ENCODE measurements at regions not wholly inside any gene's neighbourhood (a gene's known extent, or its start where the extent isn't known, plus 50 kb on each side); places are given as distances from the start of the nearest gene placed in this dataset.

GRCh38 chr17:5757314-5757907 lies 173.1 kb upstream of the NLRP1 start:
- Histone ChIP-seq H2AFZ (ENCODE audit: low read length) (no peak overlapping the region), H3F3A (ENCODE audit: insufficient read depth, low read length) (no peaks in the 10 kb centered on the region), H3K9me2 (replicated peaks; ENCODE audit: insufficient read depth, low read length) (no peaks in the 10 kb centered on the region), H3K27ac (ENCODE audit: low read length) (no peak overlapping the region), H3K4me3 (ENCODE audit: low read length) (no peak overlapping the region), H3K79me2 (ENCODE audit: low read length) (no peaks in the 10 kb centered on the region), H3K4me1 (ENCODE audit: low read length) (no peaks in the 10 kb centered on the region), H3K27me3 (replicated peaks; ENCODE audit: insufficient read depth, low read length) (no peaks in the 10 kb centered on the region; the same call in 1 of the 2 replicates), H3K4me2 (ENCODE audit: low read depth, low read length) (no peak overlapping the region), H3K36me3 (replicated peaks; ENCODE audit: insufficient read depth, low read length) (no peaks in the 10 kb centered on the region), H3K9ac (ENCODE audit: low read length) (no peak overlapping the region), H3K9me3 (replicated peaks; ENCODE audit: insufficient read depth, low read length) (no peaks in the 10 kb centered on the region), H4K20me1 (ENCODE audit: insufficient read depth, low read length) (no peaks in the 10 kb centered on the region)
- DNase-seq = no peak
- TF ChIP-seq CTCF (IDR thresholded peaks at IDR 0.05; ENCODE audit: low read length) (no peak), EZH2 (optimal IDR thresholded peaks at IDR 0.05; ENCODE audit: low read depth, low read length) (no peak), EZH2phosphoT487 (IDR thresholded peaks at IDR 0.05; ENCODE audit: low read length) (no peak)

- TF ChIP-seq EZH2phosphoT487 (IDR thresholded peaks at IDR 0.05; ENCODE audit: low read length) (no peak), EZH2 (optimal IDR thresholded peaks at IDR 0.05; ENCODE audit: low read depth, low read length) (no peak), CTCF (IDR thresholded peaks at IDR 0.05; ENCODE audit: low read length) (no peak)
- DNase-seq = peak; percentile 24
Observed at GRCh38 chr17:5758651-5759050, 174.3 kb upstream of the NLRP1 start.

GRCh38 chr17:5759501-5759925 lies 175.2 kb upstream of the NLRP1 start:
- TF ChIP-seq EZH2 (optimal IDR thresholded peaks at IDR 0.05; ENCODE audit: low read depth, low read length) (no peak), CTCF (IDR thresholded peaks at IDR 0.05; ENCODE audit: low read length) (no peak), EZH2phosphoT487 (IDR thresholded peaks at IDR 0.05; ENCODE audit: low read length) (no peak)
- no peaks in the 10 kb centered on the region for H3K36me3 ChIP-seq (replicated peaks; ENCODE audit: insufficient read depth, low read length)
- H3K79me2 ChIP-seq (ENCODE audit: low read length) = no peaks in the 10 kb centered on the region
- no peaks in the 10 kb centered on the region for H3K27me3 ChIP-seq (replicated peaks; ENCODE audit: insufficient read depth, low read length)
- no peak overlapping the region for H3K9ac ChIP-seq (ENCODE audit: low read length)
- H2AFZ ChIP-seq (ENCODE audit: low read length) = no peak overlapping the region
- no peaks in the 10 kb centered on the region for H3K4me1 ChIP-seq (ENCODE audit: low read length)
- no peaks in the 10 kb centered on the region for H3K9me2 ChIP-seq (replicated peaks; ENCODE audit: insufficient read depth, low read length)
- no peak overlapping the region for H3K4me3 ChIP-seq (ENCODE audit: low read length)
- no peaks in the 10 kb centered on the region for H3F3A ChIP-seq (ENCODE audit: insufficient read depth, low read length)
- no peak overlapping the region for H3K27ac ChIP-seq (ENCODE audit: low read length)
- DNase-seq = no peak
- H3K4me2 ChIP-seq (ENCODE audit: low read depth, low read length) = no peak overlapping the region
- H3K9me3 ChIP-seq (replicated peaks; ENCODE audit: insufficient read depth, low read length) = no peaks in the 10 kb centered on the region
- H4K20me1 ChIP-seq (ENCODE audit: insufficient read depth, low read length) = no peaks in the 10 kb centered on the region

More at GRCh38 chr17:5758651-5759050, 174.3 kb upstream of the NLRP1 start:
- Histone ChIP-seq H3K27me3 (replicated peaks; ENCODE audit: insufficient read depth, low read length) (no peaks in the 10 kb centered on the region; the same call in 1 of the 2 replicates), H3K4me2 (ENCODE audit: low read depth, low read length) (no peak overlapping the region), H3K4me1 (ENCODE audit: low read length) (no peaks in the 10 kb centered on the region), H4K20me1 (ENCODE audit: insufficient read depth, low read length) (no peaks in the 10 kb centered on the region), H3K9me2 (replicated peaks; ENCODE audit: insufficient read depth, low read length) (no peaks in the 10 kb centered on the region), H3F3A (ENCODE audit: insufficient read depth, low read length) (no peaks in the 10 kb centered on the region), H3K79me2 (ENCODE audit: low read length) (no peaks in the 10 kb centered on the region), H3K27ac (ENCODE audit: low read length) (no peak overlapping the region), H3K9ac (ENCODE audit: low read length) (no peak overlapping the region), H3K4me3 (ENCODE audit: low read length) (no peak overlapping the region), H3K9me3 (replicated peaks; ENCODE audit: insufficient read depth, low read length) (no peaks in the 10 kb centered on the region), H3K36me3 (replicated peaks; ENCODE audit: insufficient read depth, low read length) (no peaks in the 10 kb centered on the region), H2AFZ (ENCODE audit: low read length) (no peak overlapping the region)
